ENCODE measurements at regions not wholly inside any gene's neighbourhood (a gene's known extent, or its start where the extent isn't known, plus 50 kb on each side); places are given as distances from the start of the nearest gene placed in this dataset.

DNA sequence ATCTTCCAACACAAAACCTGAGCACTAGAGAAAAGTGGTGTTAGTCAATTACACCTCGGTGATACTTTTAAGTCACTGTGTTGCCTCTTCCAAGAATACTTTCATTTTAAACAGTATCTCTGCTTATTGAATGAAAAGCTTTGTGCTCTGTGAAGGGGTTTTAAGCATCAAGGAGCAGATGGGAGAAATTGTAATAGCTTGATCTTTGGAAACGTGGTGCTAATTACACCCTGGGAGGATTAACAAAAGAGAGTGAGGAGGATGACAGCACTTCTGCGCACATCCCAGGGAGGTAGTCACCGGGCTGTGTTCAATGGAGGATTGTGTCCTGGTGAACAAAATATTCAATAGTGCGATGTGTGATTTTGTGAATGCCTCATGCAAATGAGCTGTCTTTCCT is 477.4 kb upstream of the ADAMTS16 start:
- no peak overlapping the region for H3K4me3 ChIP-seq (ENCODE audit: control insufficient read depth, low read depth, low read length)
- no peak for DNase-seq (ENCODE audit: low read depth)
- TF ChIP-seq CTCF (conservative IDR thresholded peaks at IDR 0.05; ENCODE audit: control insufficient read depth, insufficient read depth, low read depth, low read length): no peak

DNA sequence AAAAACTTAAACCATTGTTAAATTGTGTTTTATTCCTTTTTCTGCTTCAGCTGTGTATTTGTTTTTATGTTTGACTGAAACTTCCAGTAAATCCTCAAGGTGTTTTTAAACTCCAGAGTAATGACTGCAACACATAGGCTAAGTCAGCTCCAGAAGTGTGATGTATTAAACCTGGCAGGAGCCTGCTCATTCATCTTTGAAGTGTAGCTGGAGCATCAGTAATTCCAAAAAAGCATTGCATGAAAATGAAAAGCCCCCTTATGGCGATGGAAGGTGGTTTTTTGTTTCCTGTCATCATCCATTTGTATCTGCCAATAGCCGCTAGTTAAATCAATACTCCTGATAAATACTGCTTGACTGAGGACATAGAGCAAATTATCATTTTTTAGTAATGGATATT is 474.2 kb upstream of the ADAMTS16 start:
- H3K4me3 ChIP-seq (ENCODE audit: control insufficient read depth, low read depth, low read length): no peak overlapping the region
- TF ChIP-seq CTCF (conservative IDR thresholded peaks at IDR 0.05; ENCODE audit: control insufficient read depth, insufficient read depth, low read depth, low read length): no peak
- no peak for DNase-seq (ENCODE audit: low read depth)

DNA sequence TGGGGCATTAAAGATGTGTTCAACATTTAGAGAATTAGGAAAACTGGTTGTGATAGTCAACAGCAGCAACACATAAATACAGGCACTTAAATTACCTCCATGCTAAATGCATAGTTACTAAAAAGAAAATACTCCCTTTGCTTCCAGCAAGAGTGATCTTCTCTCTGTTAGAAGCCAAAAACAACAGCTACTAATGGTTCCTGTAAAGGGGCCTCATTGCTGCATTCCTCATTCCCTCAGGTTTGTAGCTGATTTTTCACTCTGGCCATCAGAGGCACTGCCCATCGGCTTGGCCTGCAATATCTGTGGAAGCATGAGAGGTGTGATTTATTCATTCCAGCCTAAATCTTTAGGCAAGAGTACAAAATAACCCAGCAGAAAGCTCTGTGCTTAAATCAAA is 466.0 kb upstream of the ADAMTS16 start:
- no peak for TF ChIP-seq CTCF (conservative IDR thresholded peaks at IDR 0.05; ENCODE audit: control insufficient read depth, insufficient read depth, low read depth, low read length)
- H3K4me3 ChIP-seq (ENCODE audit: control insufficient read depth, low read depth, low read length): no peak overlapping the region
- no peak for DNase-seq (ENCODE audit: low read depth)

GRCh38 chr5:4676934-4677333 is 463.2 kb upstream of the ADAMTS16 start:
- no peak for DNase-seq (ENCODE audit: low read depth)
- H3K4me3 ChIP-seq (ENCODE audit: control insufficient read depth, low read depth, low read length): no peak overlapping the region
- no peak for TF ChIP-seq CTCF (conservative IDR thresholded peaks at IDR 0.05; ENCODE audit: control insufficient read depth, insufficient read depth, low read depth, low read length)

DNA sequence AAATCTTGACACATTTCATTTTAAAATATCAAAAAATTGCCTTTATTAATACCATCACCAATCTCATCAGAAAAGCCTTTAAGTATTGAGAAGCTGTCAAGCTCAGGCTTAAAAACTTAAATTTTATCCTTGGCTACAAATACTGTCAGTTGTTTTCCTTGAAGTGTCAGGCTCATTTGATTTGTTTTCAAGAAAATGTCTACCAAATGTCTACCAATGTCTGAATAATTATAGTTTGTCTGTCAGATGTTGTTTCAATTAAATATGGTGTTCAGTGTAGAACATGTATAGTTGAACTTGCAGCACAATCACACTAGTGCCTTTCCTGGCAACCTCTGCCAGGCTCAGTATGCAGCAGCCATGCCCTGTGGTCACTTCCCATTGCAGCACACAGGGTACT is 455.2 kb upstream of the ADAMTS16 start:
- no peak for DNase-seq (ENCODE audit: low read depth)
- no peak for TF ChIP-seq CTCF (conservative IDR thresholded peaks at IDR 0.05; ENCODE audit: control insufficient read depth, insufficient read depth, low read depth, low read length)
- H3K4me3 ChIP-seq (ENCODE audit: control insufficient read depth, low read depth, low read length): no peak overlapping the region

DNA sequence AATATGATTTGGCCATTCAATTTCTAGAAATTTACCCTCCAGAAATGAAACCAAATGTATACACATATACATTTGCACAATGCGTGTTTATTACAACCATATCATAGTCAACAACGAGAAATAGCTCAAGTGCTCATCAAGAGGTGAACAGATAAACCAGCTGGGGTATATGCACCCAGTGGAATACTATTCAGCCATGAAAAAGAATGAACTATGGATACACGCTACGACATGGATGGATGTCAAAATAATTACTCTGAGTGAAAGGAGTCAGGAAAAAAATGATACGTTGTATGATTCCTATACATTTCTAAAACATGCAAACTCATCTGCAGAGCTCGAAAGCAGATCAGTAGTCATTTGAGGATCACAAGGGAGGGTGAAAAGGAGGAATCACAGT is 441.5 kb upstream of the ADAMTS16 start:
- no peak for TF ChIP-seq CTCF (conservative IDR thresholded peaks at IDR 0.05; ENCODE audit: control insufficient read depth, insufficient read depth, low read depth, low read length)
- no peak overlapping the region for H3K4me3 ChIP-seq (ENCODE audit: control insufficient read depth, low read depth, low read length)
- no peak for DNase-seq (ENCODE audit: low read depth)

GRCh38 chr5:4699592-4699991 is 440.5 kb upstream of the ADAMTS16 start:
- no peak overlapping the region for H3K4me3 ChIP-seq (ENCODE audit: control insufficient read depth, low read depth, low read length)
- no peak for DNase-seq (ENCODE audit: low read depth)
- TF ChIP-seq CTCF (conservative IDR thresholded peaks at IDR 0.05; ENCODE audit: control insufficient read depth, insufficient read depth, low read depth, low read length): no peak
